Sigmoid colon (tissue), 6 donors: ENCODE measurements at regions not wholly inside any gene's neighbourhood (a gene's known extent, or its start where the extent isn't known, plus 50 kb on each side); places are given as distances from the start of the nearest gene placed in this dataset.

Source experiments
- DNase-seq: peaks from one replicate; pipeline ENCODE4 v3.0.0-alpha.2; 2019
- H3K27ac ChIP-seq, 4 donors: fragments of 200-600 bp; sonication (generic); one replicate each; pipeline ENCODE4 v1.5.1; 2016 to 2019; ENCODE audit warnings: mild to moderate bottlenecking in 1 of 4
- H3K27me3 ChIP-seq, 3 donors: fragments of 200-600 bp; sonication (generic); one replicate each; pipeline ENCODE4 v1.5.1; 2019; ENCODE audit warnings: mild to moderate bottlenecking in 1 of 3
- H3K36me3 ChIP-seq, 4 donors: fragments of 200-600 bp; sonication (generic); one replicate each; pipeline ENCODE4 v1.5.1; 2016 to 2019
- H3K4me1 ChIP-seq, 4 donors: fragments of 200-600 bp; sonication (generic); one replicate each; pipeline ENCODE4 v1.5.1; 2017 to 2019
- H3K4me3 ChIP-seq, 4 donors: fragments of 200-600 bp; sonication (generic); one replicate each; pipeline ENCODE4 v1.5.1; 2017 to 2019; ENCODE audit warnings: mild to moderate bottlenecking in 2 of 4, moderate library complexity in 1 of 4
- H3K9me3 ChIP-seq, 4 donors: fragments of 200-600 bp in 3 of 4; sonication (generic) in 3 of 4; one replicate each; pipeline versions ENCODE4 v1.5.1 to v1.6.1; 2013 to 2019
- EP300 ChIP-seq, 4 donors: sonication (generic); formaldehyde crosslinking; IDR thresholded peaks; one replicate each; pipeline ENCODE4 v1.6.1; 2017; ENCODE audit warnings: antibody characterized with exemption in 4 of 4
- POLR2A ChIP-seq, 2 donors: fragments of 450-650 bp; IDR thresholded peaks; one replicate each; pipeline ENCODE4 v1.6.1; 2016; ENCODE audit warnings: antibody characterized with exemption in 2 of 2, mild to moderate bottlenecking in 2 of 2, moderate library complexity in 2 of 2
- POLR2AphosphoS5 ChIP-seq, 4 donors: sonication (generic); formaldehyde crosslinking; IDR thresholded peaks; one replicate each; pipeline ENCODE4 v1.6.1; 2017; ENCODE audit warnings: antibody characterized with exemption in 4 of 4
- WGBS, 2 donors: extraction: QIAGEN DNeasy Blood & Tissue Kit; methylation state at CpG; one replicate each; pipeline ENCODE4 v1.1.7; 2013; 5-methylcytosine and 5-hydroxymethylcytosine counted together
- intact Hi-C: fragments of 100-400 bp; cut with DNase I; formaldehyde crosslinking; loops from one replicate; pipeline ENCODE4 v1.15.1; 2023
- TF ChIP-seq, protein P1 (sequence below), 4 experiments: fragments of 450-650 bp in 3 of 4; fragments of 200-600 bp in 1 of 4; IDR thresholded peaks; one replicate each; pipeline ENCODE4 v1.5.1; 2016 to 2019; ENCODE audit warnings: antibody characterized with exemption in 4 of 4, mild to moderate bottlenecking in 3 of 4, moderate library complexity in 2 of 4
- donor health status: healthy with polysubstance abuse.
- donor health status: healthy.

DNA sequence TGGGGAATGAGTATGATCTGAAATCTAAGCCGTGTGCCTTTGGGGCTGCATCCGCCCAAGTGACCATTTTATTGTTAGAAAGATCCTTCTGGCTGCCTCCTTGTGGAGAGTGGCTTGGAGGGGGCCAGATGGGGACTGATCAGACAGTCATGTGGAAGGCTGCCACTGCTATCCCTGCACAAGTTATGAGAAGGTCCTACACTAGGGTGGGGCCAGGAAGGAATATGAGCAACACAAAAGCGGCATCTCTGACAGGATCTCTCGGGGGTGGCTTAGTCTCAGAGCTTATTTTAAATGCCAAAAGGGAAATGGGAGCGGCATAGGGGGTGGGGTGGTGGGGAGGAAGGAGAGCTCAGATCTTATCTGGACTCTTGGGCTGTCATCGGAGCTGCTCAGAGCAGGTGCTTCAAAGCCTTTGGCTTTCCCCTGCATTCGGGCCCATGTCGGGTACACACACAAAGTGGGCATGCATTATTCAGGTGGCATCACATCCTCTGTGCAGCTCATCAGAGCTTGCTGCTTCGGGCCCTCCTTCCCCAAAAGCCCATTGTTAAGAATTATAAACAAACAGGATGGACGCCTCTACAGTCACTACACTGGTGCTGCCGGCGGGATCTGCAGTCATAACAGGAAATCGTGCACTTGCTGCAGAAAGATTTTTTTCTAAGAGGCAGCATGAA lies 805.4 kb downstream of the VRK1 start:
- WGBS, 2 donors = 36 to 69% methylated on average over 13 of the region's 13 CpGs
- Histone ChIP-seq H3K4me1 (no peaks in the 10 kb centered on the region), H3K4me3 (no peak overlapping the region), H3K27me3 (no peaks in the 10 kb centered on the region), H3K36me3 (no peaks in the 10 kb centered on the region), H3K27ac (no peak overlapping the region), H3K9me3 (peaks cover 0 to 3% (median 0%) of the 10 kb centered on the region in 4 donors)
- intact Hi-C loops = no loop called here
- DNase-seq = no peak
- TF ChIP-seq POLR2A (IDR thresholded peaks at IDR 0.05) = no peak
- TF ChIP-seq, protein P1, sequence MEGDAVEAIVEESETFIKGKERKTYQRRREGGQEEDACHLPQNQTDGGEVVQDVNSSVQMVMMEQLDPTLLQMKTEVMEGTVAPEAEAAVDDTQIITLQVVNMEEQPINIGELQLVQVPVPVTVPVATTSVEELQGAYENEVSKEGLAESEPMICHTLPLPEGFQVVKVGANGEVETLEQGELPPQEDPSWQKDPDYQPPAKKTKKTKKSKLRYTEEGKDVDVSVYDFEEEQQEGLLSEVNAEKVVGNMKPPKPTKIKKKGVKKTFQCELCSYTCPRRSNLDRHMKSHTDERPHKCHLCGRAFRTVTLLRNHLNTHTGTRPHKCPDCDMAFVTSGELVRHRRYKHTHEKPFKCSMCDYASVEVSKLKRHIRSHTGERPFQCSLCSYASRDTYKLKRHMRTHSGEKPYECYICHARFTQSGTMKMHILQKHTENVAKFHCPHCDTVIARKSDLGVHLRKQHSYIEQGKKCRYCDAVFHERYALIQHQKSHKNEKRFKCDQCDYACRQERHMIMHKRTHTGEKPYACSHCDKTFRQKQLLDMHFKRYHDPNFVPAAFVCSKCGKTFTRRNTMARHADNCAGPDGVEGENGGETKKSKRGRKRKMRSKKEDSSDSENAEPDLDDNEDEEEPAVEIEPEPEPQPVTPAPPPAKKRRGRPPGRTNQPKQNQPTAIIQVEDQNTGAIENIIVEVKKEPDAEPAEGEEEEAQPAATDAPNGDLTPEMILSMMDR (IDR thresholded peaks at IDR 0.05) = no peak

DNA sequence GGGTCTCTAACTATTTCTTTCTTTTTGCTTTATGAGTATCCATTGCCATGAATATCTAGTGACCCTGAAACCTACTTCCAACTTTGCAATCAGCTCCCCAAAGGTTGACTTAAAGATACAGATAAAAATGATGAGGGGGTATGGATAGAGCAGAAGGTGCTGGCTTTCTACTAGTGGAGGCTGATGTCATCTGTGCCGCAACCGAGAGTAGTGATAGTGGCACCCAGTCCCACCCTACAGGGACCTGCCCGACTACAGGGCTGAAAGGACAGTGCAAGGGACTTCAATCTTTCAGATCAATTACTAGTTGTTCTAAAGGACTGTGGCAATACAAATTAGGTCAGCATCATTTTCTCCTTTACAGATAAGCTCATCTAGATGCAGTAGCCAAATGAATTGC lies 806.0 kb downstream of the VRK1 start:
- DNase-seq = no peak
- Histone ChIP-seq H3K4me3 (no peak overlapping the region), H3K36me3 (no peaks in the 10 kb centered on the region), H3K4me1 (no peaks in the 10 kb centered on the region), H3K9me3 (peaks cover 0 to 3% (median 0%) of the 10 kb centered on the region in 4 donors), H3K27me3 (no peaks in the 10 kb centered on the region), H3K27ac (no peak overlapping the region)
- 74 to 83% methylated on average over 3 of the region's 3 CpGs for WGBS, 2 donors
- intact Hi-C loops = no loop called here
- TF ChIP-seq, protein P1 (IDR thresholded peaks at IDR 0.05) = no peak
- TF ChIP-seq EP300 (IDR thresholded peaks at IDR 0.05) (no peak), POLR2A (IDR thresholded peaks at IDR 0.05) (no peak), POLR2AphosphoS5 (IDR thresholded peaks at IDR 0.05) (no peak)

DNA sequence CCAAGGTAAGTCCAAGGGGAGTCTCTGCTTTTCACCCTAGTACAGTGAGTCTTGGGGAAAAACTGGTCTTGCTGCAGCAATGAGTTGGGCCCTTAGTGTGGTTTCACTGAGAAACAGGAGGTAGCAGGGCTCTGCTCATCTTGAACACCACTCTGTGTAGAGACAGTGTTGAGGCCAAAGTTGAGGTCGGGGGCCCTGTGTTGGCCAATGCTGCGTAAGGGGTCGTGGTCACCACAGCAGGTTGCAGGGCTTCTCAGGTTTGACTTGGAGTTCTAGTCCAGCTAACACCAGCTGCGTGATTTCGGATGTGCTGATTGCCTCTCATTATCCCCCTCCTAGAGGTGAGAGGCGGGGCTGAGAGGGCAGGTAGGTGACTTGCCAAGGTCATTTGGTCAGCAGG lies 807.5 kb downstream of the VRK1 start:
- H3K9me3 ChIP-seq = peaks cover 0 to 3% (median 0%) of the 10 kb centered on the region in 4 donors
- no peak overlapping the region for H3K27ac ChIP-seq
- H3K4me1 ChIP-seq = no peaks in the 10 kb centered on the region
- intact Hi-C loops = no loop called here
- no peak for TF ChIP-seq POLR2A (IDR thresholded peaks at IDR 0.05)
- TF ChIP-seq POLR2AphosphoS5 (IDR thresholded peaks at IDR 0.05) = no peak
- TF ChIP-seq, protein P1 (IDR thresholded peaks at IDR 0.05) = no peak
- TF ChIP-seq EP300 (IDR thresholded peaks at IDR 0.05) = no peak
- no peak for DNase-seq
- no peak overlapping the region for H3K4me3 ChIP-seq
- no peaks in the 10 kb centered on the region for H3K27me3 ChIP-seq
- WGBS, 2 donors = 75 to 87% methylated on average over 6 of the region's 6 CpGs
- no peaks in the 10 kb centered on the region for H3K36me3 ChIP-seq

DNA sequence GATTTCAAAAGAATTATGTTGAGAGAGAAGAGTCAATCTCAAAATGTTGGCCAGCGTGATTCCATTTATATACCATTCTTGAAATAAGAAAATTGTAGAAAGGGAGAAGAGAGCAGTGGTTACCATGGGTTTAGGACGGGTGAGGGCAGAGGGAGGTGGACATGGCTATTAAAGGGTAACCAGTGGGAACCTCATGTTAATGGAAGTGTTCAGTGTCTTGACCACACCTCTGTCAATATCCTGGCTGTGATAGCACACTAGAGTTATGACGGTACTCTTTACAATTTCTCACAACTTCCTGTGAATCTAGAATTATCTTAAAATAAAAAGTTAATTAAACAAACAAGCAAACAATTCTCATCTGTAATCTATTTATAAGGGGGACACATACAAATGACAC lies 821.2 kb downstream of the VRK1 start:
- H3K36me3 ChIP-seq = no peaks in the 10 kb centered on the region
- H3K4me3 ChIP-seq = no peak overlapping the region
- DNase-seq = no peak
- H3K27me3 ChIP-seq = no peaks in the 10 kb centered on the region
- TF ChIP-seq POLR2A (IDR thresholded peaks at IDR 0.05) = no peak
- TF ChIP-seq POLR2AphosphoS5 (IDR thresholded peaks at IDR 0.05) = no peak
- TF ChIP-seq EP300 (IDR thresholded peaks at IDR 0.05) = no peak
- TF ChIP-seq, protein P1 (IDR thresholded peaks at IDR 0.05) = no peak
- H3K9me3 ChIP-seq = peaks cover 0 to 7% (median 0%) of the 10 kb centered on the region in 4 donors
- H3K4me1 ChIP-seq = no peaks in the 10 kb centered on the region
- H3K27ac ChIP-seq = no peak overlapping the region
- intact Hi-C loops = no loop called here
- 46 to 70% methylated on average over 3 of the region's 3 CpGs for WGBS, 2 donors
